ENCODE measurements at regions not wholly inside any gene's neighbourhood (a gene's known extent, or its start where the extent isn't known, plus 50 kb on each side); places are given as distances from the start of the nearest gene placed in this dataset.
A peak's percentile ranks its signal among the peaks of the same experiment; 100 is the strongest.

DNA sequence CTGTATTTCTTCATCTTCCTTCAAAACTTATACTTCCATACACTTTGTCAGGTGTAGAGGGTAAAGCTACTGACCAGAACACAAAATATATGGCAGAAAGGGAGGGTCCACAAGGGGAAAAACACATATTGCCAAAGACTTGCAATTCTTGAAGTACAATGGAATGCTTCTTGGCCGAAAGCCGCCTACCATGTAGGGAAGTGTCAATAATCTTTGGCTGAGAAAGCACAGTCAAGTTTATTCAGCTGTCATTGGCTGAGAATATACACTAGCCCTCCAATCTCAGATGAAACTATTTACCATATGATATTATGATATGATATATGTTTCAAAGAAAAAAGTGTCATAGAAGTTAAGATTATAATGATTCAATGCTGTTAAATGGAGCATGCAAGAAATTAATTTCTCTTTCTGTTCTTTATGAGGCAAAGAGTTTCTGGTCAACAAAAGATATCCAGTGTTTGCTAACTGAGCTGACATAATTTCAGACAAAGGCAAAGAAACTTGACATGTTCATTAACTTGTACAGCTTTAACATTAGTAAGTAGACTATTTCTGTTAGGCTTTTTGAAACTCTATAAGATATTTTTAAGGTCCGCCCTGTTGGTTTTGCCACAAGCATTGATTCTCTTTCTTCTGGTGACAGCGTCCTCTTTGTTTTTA, 89.0 kb upstream of the LPP start:
- Histone ChIP-seq H3K27me3 (ENCODE audit: insufficient read depth, poor library complexity, severe bottlenecking) (no peaks in the 10 kb centered on the region), H3K9me3 (ENCODE audit: severe bottlenecking) (no peaks in the 10 kb centered on the region), H3K4me3 (ENCODE audit: severe bottlenecking) (no peak overlapping the region), H3K4me1 (ENCODE audit: insufficient read depth, poor library complexity, severe bottlenecking) (peaks cover 19% of the 10 kb centered on the region), H3K27ac (ENCODE audit: poor library complexity, severe bottlenecking) (no peak overlapping the region), H3K36me3 (ENCODE audit: low read depth) (no peaks in the 10 kb centered on the region)
- TF ChIP-seq, protein P1, sequence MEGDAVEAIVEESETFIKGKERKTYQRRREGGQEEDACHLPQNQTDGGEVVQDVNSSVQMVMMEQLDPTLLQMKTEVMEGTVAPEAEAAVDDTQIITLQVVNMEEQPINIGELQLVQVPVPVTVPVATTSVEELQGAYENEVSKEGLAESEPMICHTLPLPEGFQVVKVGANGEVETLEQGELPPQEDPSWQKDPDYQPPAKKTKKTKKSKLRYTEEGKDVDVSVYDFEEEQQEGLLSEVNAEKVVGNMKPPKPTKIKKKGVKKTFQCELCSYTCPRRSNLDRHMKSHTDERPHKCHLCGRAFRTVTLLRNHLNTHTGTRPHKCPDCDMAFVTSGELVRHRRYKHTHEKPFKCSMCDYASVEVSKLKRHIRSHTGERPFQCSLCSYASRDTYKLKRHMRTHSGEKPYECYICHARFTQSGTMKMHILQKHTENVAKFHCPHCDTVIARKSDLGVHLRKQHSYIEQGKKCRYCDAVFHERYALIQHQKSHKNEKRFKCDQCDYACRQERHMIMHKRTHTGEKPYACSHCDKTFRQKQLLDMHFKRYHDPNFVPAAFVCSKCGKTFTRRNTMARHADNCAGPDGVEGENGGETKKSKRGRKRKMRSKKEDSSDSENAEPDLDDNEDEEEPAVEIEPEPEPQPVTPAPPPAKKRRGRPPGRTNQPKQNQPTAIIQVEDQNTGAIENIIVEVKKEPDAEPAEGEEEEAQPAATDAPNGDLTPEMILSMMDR (IDR thresholded peaks at IDR 0.05; ENCODE audit: poor library complexity, severe bottlenecking) = no peak
- ATAC-seq (ENCODE audit: low read depth) (no peak), DNase-seq (ENCODE audit: low spot score) (no peak)

DNA sequence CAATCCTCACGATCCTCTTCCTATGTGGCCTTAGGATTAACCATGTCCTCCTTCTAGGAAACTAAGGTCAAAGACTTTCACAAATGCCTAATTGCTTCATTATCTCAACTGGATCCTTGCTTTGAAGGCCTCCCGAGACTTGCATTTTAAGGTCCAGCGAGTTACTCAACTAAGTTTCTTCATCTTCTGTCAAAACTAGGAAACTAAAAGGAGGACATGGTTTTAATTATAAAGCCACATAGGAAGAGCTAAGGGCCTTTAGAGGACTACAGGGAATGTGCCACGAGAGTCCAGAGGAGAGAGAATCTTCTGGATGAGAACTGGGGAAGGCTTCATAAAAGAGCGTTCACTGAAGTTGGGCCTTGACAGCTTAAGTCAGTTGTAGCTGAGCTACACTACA, 87.8 kb upstream of the LPP start:
- Histone ChIP-seq H3K36me3 (ENCODE audit: low read depth) (no peaks in the 10 kb centered on the region), H3K4me3 (ENCODE audit: severe bottlenecking) (no peak overlapping the region), H3K4me1 (ENCODE audit: insufficient read depth, poor library complexity, severe bottlenecking) (peaks cover 14% of the 10 kb centered on the region), H3K27me3 (ENCODE audit: insufficient read depth, poor library complexity, severe bottlenecking) (no peaks in the 10 kb centered on the region), H3K27ac (ENCODE audit: poor library complexity, severe bottlenecking) (no peak overlapping the region), H3K9me3 (ENCODE audit: severe bottlenecking) (no peaks in the 10 kb centered on the region)
- no peak for ATAC-seq (ENCODE audit: low read depth)
- TF ChIP-seq, protein P1 (IDR thresholded peaks at IDR 0.05; ENCODE audit: poor library complexity, severe bottlenecking) = no peak
- DNase-seq (ENCODE audit: low spot score) = no peak

DNA sequence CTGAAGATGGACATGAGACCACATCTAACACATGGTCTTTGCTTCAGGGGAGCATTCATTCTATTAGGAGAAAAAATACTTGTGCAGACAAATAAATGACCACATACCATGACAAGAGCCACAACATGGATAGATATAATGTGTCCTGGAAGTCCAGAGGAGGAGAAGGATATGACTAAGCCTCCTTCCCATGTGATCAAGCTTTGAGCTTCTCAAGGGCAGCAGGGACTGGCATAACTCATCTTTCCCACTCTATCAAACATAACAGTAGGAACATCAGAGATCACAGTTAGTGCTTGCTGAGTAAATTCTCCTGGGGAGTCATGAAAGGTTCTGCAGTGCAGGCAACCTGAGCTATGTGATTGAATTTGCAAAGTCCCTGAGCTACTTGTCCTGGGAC, 86.0 kb upstream of the LPP start:
- no peaks in the 10 kb centered on the region for H3K9me3 ChIP-seq (ENCODE audit: severe bottlenecking)
- peaks cover 3% of the 10 kb centered on the region for H3K4me1 ChIP-seq (ENCODE audit: insufficient read depth, poor library complexity, severe bottlenecking)
- DNase-seq (ENCODE audit: low spot score) (no peak), ATAC-seq (ENCODE audit: low read depth) (peak; percentile 86)
- no peak overlapping the region for H3K4me3 ChIP-seq (ENCODE audit: severe bottlenecking)
- no peaks in the 10 kb centered on the region for H3K36me3 ChIP-seq (ENCODE audit: low read depth)
- TF ChIP-seq, protein P1 (IDR thresholded peaks at IDR 0.05; ENCODE audit: poor library complexity, severe bottlenecking) = no peak
- H3K27ac ChIP-seq (ENCODE audit: poor library complexity, severe bottlenecking) = no peak overlapping the region
- H3K27me3 ChIP-seq (ENCODE audit: insufficient read depth, poor library complexity, severe bottlenecking) = no peaks in the 10 kb centered on the region

DNA sequence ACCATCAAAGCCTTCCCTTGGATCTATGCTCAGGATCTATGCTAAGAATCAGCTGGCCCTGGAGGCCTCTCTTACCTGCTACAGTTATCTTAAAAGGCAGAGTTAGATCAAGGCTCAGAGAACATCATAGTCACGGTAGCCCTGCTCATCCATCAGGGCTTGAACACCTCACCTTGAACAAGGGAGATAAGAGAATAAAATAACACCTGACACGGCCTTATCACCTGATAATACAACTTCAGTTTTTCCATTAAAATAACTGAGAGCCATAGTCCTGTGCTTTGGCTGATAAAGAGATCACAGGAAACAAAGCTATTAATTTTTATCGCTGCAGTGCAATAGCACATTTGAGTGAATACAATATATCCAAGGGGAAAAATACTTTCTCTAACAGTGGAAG, 85.6 kb upstream of the LPP start:
- Histone ChIP-seq H3K4me3 (ENCODE audit: severe bottlenecking) (no peak overlapping the region), H3K27me3 (ENCODE audit: insufficient read depth, poor library complexity, severe bottlenecking) (no peaks in the 10 kb centered on the region)
- TF ChIP-seq, protein P1 (IDR thresholded peaks at IDR 0.05; ENCODE audit: poor library complexity, severe bottlenecking) = no peak

DNA sequence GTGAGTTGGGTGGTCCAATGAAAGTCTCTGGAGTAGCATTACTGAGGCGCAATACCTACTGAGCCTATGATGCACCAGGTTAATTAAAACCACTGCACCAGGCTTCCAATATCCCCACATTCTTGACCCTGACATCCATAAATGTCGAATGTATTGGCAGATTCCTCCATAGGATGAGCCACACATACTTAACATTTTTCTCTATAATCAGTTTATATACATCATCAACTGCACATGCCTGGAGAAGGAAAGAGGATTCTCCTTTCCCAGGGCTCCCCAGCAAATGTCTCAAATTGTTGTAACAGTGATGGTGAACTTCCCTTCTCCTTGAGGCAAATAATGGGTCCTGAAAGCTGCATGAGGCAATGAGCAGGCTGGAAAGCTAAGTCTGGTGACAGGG, 82.3 kb upstream of the LPP start:
- Histone ChIP-seq H3K4me1 (ENCODE audit: insufficient read depth, poor library complexity, severe bottlenecking) (peaks cover 3% of the 10 kb centered on the region), H3K27me3 (ENCODE audit: insufficient read depth, poor library complexity, severe bottlenecking) (no peaks in the 10 kb centered on the region), H3K9me3 (ENCODE audit: severe bottlenecking) (no peaks in the 10 kb centered on the region), H3K27ac (ENCODE audit: poor library complexity, severe bottlenecking) (no peak overlapping the region), H3K4me3 (ENCODE audit: severe bottlenecking) (no peak overlapping the region), H3K36me3 (ENCODE audit: low read depth) (no peaks in the 10 kb centered on the region)
- ATAC-seq (ENCODE audit: low read depth) (no peak; the same call in 2 of the 3 replicates), DNase-seq (ENCODE audit: low spot score) (no peak)
- TF ChIP-seq, protein P1 (IDR thresholded peaks at IDR 0.05; ENCODE audit: poor library complexity, severe bottlenecking) = no peak

More for the DNA sequence above, 85.6 kb upstream of the LPP start:
- Histone ChIP-seq H3K36me3 (ENCODE audit: low read depth) (no peaks in the 10 kb centered on the region), H3K9me3 (ENCODE audit: severe bottlenecking) (no peaks in the 10 kb centered on the region), H3K4me1 (ENCODE audit: insufficient read depth, poor library complexity, severe bottlenecking) (peaks cover 3% of the 10 kb centered on the region), H3K27ac (ENCODE audit: poor library complexity, severe bottlenecking) (no peak overlapping the region)
- DNase-seq (ENCODE audit: low spot score) = no peak
- no peak for ATAC-seq (ENCODE audit: low read depth)

Data from RWPE2 (cell line).